NCI-H187 treated with DMSO at 0.1 percent for 48 hours (cell line): ENCODE measurements at regions not wholly inside any gene's neighbourhood (a gene's known extent, or its start where the extent isn't known, plus 50 kb on each side); places are given as distances from the start of the nearest gene placed in this dataset.

ENCODE experiments used
- DNase-seq: peaks from one replicate; lab custom pipeline; 2025; lab: John Stamatoyannopoulos, UW

- DNase-seq: no peak
Observed at GRCh38 chr10:61356354-61356753, 96.8 kb downstream of the TMEM26 start.

DNA sequence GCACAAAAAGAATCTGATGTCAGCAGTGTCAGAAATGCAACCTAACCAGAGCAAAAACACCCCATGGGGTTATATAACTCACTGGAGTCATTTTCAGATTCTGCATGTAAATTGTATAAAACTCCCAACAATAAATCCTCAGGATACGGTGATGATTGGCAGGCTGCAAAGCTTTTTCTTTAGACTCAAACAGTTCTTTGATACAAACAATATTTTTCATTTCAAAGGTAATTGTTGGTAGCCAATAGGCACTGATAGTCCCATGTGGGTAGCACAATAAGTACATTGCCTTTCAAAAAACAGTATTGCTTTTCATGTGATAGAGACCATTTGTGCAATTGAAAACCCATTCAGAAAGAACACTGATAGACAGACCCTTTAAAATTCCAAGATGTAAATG lies 98.0 kb downstream of the TMEM26 start:
- no peak for DNase-seq

- DNase-seq: no peak
Observed at GRCh38 chr10:61354401-61354975, 98.7 kb downstream of the TMEM26 start.

- DNase-seq: no peak
Observed at GRCh38 chr10:61350794-61351193, 102.4 kb downstream of the TMEM26 start.

- no peak for DNase-seq
Observed at GRCh38 chr10:61350068-61350467, 103.1 kb downstream of the TMEM26 start.

- no peak for DNase-seq
Observed at GRCh38 chr10:61346796-61347413, 106.3 kb downstream of the TMEM26 start.

DNA sequence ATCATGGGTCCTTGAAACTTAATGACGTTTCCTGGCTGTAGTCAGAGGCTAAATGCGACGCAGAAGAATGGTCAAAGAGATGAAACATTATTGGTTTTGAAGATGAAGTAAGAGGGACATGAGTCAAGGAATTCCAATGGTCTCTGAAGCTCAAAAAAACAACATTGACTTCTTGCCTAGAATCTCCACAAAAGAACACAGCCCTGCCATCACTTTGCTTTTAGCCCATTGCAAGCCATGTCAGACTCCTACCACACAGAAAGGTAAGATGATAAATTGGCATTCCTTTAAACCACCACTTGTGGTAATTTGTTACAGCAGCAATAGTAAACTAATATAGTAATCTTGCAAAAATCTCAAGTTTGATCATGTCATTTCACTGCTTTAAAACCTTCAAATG lies 109.4 kb downstream of the TMEM26 start:
- DNase-seq: no peak

DNA sequence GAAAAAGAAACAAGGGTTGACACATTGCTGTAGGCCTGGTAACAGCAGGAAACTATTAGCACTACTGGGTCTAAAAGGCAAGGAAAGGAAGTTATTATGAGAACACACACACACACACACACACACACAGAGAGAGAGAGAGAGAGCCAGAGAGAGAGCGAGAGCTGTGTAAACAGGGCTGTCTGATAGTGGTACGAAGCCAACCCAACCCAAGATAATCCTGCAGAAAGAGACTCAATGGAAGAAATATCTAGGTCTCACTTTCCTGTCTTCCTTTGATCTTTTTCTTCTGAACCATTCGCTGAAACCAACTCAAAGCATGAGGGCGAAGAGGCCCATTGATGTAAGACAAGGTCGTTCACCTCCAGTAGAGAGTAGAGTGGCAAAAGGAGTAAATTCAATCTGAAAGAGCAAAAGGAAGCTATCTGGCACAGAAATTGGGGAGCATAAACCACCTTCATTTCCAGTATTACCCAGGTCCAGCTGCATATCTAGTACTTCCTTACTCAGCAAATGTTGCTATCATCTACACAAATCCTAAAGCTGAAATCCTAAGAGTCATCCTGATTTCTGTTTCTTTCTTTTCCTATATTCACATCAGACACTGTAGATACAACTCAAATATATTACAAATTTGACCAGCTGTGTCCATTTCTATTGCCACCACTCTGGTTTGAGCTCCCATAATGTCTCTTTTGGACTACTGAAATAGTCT lies 110.2 kb downstream of the TMEM26 start:
- DNase-seq: no peak

DNA sequence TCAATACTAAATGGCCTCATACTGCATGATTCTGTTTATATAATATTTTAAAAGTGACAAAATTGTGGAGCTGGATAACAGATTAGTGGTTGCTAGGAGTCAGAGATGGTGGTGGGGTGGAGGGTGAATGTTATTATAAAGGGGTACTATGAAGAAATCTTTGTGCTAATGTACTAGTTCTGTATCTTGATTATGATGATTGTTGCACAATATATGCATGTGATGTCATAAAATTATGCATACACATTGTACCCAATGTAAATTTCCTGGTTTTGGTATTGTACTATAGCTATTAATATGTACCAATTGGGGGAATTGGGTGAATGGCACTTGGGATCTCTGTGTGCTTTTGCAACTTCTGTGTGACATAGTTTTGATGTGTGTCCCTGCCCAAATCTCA lies 112.2 kb downstream of the TMEM26 start:
- DNase-seq: no peak

DNA sequence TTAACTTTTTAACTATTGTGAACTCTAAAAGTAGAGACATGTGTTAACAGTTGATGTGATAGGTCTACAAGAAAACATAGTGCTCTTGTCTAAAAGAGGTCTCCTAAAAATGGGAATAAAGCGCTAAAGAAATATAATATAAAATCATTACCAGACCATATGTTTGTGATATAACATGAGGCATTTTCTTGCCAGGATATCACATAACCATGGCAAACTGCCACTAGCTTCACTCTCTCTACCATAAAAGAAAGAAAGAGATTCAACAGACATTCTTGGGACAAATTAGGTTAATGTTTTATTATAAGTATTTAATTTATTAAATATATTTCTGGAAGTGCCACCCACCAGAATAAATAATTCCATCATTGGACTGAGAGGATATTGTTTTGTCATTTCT lies 115.0 kb downstream of the TMEM26 start:
- DNase-seq: no peak

DNA sequence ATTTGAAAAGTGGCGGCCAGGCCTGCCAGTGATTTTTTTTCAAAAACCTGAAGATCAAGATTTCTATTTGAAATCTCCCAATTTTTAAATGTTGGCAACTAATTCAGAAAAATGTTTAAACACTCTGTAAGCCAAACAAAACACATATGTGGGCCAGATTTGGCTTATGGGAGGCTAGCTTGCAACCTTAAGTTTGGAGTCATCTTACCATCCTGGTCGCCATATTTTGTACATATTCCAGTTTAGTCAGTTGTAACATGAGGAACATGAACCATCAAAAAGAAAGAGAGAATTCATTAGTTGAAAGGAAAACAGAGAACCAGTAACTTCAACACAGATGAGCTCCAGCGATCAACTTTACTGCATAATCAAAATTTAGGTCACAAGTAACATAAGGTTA lies 115.4 kb downstream of the TMEM26 start:
- no peak for DNase-seq

DNA sequence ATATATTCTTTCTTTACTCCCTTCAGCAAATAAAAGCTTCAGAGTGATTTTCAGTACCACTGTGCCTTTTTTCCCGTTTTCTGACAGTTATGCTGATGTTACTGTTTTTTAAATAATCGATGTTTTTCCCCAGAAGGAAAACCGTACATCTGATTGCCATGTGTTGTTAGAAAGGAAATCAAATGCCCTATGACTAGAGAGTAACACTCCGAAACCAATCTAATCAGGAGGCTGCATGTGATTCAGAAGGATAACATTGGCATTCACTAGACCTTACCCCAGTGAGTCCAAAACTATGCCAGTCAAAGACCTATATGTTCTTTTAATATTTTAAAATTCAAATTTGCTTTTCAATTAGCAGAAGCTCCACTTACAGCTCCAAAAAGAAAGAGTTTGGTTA lies 116.3 kb downstream of the TMEM26 start:
- no peak for DNase-seq

DNA sequence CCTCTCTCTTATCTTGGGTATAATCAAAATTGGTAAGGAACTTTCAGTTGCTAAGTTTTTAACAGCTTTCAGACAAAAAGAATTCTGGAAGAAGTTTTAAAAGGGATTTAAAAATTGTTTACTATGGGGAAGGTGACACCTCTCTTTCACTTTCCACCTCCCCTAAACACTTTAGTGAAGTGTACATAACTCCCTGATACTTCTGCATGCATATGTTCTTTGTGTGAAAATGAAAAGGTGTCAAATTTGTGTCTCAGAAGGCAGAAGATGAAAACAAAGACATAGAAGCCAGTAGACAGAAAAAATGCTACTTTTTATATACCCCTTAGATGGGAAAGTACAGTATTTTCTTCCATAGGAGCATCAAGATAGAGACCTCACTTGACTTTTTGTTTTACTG lies 117.8 kb downstream of the TMEM26 start:
- DNase-seq: no peak

GRCh38 chr10:61332581-61332980 lies 120.6 kb downstream of the TMEM26 start:
- no peak for DNase-seq

- DNase-seq: no peak
Observed at GRCh38 chr10:61330669-61331068, 122.5 kb downstream of the TMEM26 start.

DNA sequence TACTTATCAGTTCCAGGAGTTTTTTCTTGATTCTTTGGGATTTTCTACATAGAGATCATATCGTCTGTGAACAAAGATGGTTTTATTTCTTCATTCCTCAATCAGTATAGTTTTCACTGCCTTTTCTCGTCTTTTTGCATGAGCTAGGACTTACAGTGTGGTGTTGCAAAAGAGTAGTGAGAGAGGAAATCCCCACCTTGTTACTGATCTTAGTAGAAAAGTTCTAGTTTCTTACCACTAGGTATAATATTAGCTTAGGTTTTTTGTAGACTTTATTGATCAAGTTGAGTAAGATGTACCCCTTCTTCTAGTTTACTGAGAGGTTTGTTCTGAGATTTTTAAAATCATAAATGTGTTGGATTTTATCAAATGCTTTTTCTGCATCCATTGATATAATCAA lies 123.3 kb downstream of the TMEM26 start:
- no peak for DNase-seq

- no peak for DNase-seq
Observed at GRCh38 chr10:61325223-61325960, 127.8 kb downstream of the TMEM26 start.

DNA sequence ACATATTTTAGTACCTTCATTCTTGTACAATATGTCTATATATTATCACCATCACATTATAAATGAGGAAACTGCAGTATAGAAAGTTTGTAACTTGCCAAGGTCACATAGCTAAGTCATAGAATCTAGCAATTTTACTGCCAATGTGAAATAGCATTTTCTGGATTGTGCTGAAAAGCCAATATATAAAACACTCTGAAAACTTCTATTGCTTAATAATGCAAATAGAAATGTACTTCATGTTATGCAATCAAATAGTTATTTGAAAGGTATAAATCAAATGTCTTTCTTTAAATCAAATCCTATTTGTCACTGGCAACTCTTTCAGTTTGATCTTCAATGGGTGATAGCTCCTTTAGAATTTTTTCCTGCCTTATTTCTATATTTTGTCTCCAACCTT lies 129.5 kb downstream of the TMEM26 start:
- DNase-seq: no peak

- no peak for DNase-seq
Observed at GRCh38 chr10:61321041-61321857, 131.9 kb downstream of the TMEM26 start.

DNA sequence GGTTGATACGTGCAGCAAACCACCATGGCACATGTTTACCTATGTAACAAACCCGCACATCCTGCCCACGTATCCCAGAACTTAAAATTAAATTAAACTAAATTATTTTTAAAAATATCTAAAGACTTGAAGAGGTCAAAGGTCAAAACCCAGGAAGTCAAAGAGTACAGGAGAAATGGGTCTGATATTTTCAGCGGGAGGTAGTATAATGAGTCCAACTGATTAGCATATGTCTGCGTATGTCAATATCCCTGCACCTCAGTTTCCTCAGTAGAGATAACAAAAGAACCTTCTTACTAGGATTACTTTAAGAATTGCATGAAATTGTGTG lies 133.0 kb downstream of the TMEM26 start:
- no peak for DNase-seq

DNA sequence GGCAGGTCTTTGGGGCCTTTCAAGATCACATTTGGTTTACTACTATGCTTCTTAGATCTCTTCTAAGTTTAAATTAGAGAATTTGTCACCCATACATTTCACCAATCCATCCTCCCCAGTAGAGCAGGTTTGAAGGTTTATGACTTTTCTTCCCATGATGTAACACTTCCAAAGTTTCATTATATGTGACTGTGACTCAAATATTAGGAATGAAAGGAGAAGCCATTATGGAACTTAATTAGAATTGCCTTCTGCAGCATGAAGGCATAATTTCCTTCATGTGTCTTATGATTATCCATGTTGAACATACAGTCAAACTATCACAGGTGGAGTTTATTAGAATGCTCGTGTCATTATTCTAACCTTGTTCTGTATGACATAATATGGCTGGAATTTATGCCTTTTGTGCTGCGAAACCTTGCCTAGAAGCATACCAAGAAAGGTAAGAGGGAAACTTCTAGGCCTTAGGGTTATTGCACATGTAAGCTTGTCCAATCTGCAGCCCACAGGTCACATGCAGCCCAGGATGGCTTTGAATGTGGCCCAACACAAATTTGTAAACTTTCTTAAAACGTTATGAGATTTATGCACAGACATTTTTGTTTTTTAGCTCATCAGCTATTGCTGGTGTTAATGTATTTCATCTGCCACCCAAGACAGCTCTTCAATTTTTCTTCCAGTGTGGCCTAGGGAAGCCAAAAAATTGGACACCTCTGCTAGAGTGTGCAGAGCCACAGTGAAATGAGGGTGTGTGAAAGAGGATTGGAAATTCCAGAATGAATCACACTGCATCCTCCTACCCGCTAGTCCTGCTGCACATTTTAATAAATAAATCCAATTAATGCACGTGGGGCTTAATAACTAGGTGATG lies 133.6 kb downstream of the TMEM26 start:
- no peak for DNase-seq
